ENCODE measurements at regions not wholly inside any gene's neighbourhood (a gene's known extent, or its start where the extent isn't known, plus 50 kb on each side); places are given as distances from the start of the nearest gene placed in this dataset.

DNA sequence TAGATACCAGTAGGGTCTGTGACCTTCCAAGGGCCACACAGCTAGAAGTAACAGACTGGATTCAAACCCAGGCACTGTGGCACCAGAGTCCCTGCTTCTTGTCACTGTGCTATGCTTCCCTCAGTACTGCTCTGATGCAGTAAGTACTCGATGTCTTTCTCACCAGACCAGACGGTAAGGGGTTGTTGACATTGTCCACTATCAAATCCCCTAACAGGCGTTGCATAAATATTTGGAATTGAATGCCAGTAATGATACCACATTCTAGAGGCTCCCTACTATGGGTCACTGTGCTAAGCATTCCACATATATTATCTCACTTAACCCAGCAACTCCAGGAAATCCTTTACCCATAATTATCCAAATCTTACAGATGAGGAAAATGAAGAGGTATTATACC is 223.1 kb downstream of the C1D start:
- TF ChIP-seq CTCF (IDR thresholded peaks at IDR 0.05; ENCODE audit: borderline replicate concordance, extremely low read depth, low read length, poor library complexity, severe bottlenecking) (no peak), EZH2 (IDR thresholded peaks at IDR 0.05; ENCODE audit: borderline replicate concordance, low read depth, low read length, severe bottlenecking) (no peak)

Data from DND-41 (cell line).